ENCODE measurements at regions not wholly inside any gene's neighbourhood (a gene's known extent, or its start where the extent isn't known, plus 50 kb on each side); places are given as distances from the start of the nearest gene placed in this dataset.

- Histone ChIP-seq H3K9me3 (ENCODE audit: control insufficient read depth in 2 of 3, low read length in 3 of 3) (no peaks in the 10 kb centered on the region), H3K4me1 (ENCODE audit: control insufficient read depth in 2 of 2, insufficient read depth in 2 of 2, low read length in 2 of 2) (no peaks in the 10 kb centered on the region), H3K4me3 (ENCODE audit: low read length) (no peak overlapping the region), H3K27me3 (ENCODE audit: control insufficient read depth in 2 of 2, insufficient read depth in 2 of 2, low read length in 2 of 2) (no peaks in the 10 kb centered on the region), H3K36me3 (ENCODE audit: control insufficient read depth in 2 of 3, insufficient read depth in 3 of 3, low read length in 3 of 3) (no peaks in the 10 kb centered on the region), H3K27ac (ENCODE audit: low read depth, low read length) (no peak overlapping the region)
- ChIA-PET CTCF (interaction anchor here (1.0 kb wide), 1 partner anchor 13 kb away, joined by 3 read pairs; no protein-coding TSS in a partner anchor), POLR2A (no interaction called here)
- H3K9me3 Mint-ChIP-seq = no peaks in the 10 kb centered on the region
- intact Hi-C loops (cut with micrococcal nuclease) = no loop called here
- H3K27me3 Mint-ChIP-seq = peaks cover 0 to 42% (median 0%) of the 10 kb centered on the region in 5 donors
- ATAC-seq (no peak), DNase-seq (no peak)
- H3K4me1 Mint-ChIP-seq = peaks cover 0 to 8% (median 0%) of the 10 kb centered on the region in 7 donors
- no peaks in the 10 kb centered on the region for H3K36me3 Mint-ChIP-seq
- H3K4me3 Mint-ChIP-seq = no peak overlapping the region
- H3K27ac Mint-ChIP-seq = no peak overlapping the region
These were observed 198.1 kb upstream of the KRR1 start for GRCh38 chr12:75709503-75709902.

- no peak overlapping the region for H3K4me3 Mint-ChIP-seq
- intact Hi-C loops (cut with micrococcal nuclease) = no loop called here
- CTCF ChIA-PET = interaction anchor here (1.0 kb wide), 1 partner anchor 14 kb away, joined by 3 read pairs; no protein-coding TSS in a partner anchor
- no peaks in the 10 kb centered on the region for H3K27me3 ChIP-seq (ENCODE audit: control insufficient read depth in 2 of 2, insufficient read depth in 2 of 2, low read length in 2 of 2)
- H3K36me3 ChIP-seq (ENCODE audit: control insufficient read depth in 2 of 3, insufficient read depth in 3 of 3, low read length in 3 of 3) = no peaks in the 10 kb centered on the region
- no peaks in the 10 kb centered on the region for H3K9me3 Mint-ChIP-seq
- no peak overlapping the region for H3K27ac Mint-ChIP-seq
- no peak overlapping the region for H3K27ac ChIP-seq (ENCODE audit: low read depth, low read length)
- no peak overlapping the region for H3K4me3 ChIP-seq (ENCODE audit: low read length)
- peaks cover 0 to 40% (median 0%) of the 10 kb centered on the region in 5 donors for H3K27me3 Mint-ChIP-seq
- H3K36me3 Mint-ChIP-seq = no peaks in the 10 kb centered on the region
- ATAC-seq = no peak
- no peak for DNase-seq
- POLR2A ChIA-PET = no interaction called here
- no peaks in the 10 kb centered on the region for H3K9me3 ChIP-seq (ENCODE audit: control insufficient read depth in 2 of 3, low read length in 3 of 3)
- peaks cover 0 to 8% (median 0%) of the 10 kb centered on the region in 7 donors for H3K4me1 Mint-ChIP-seq
- no peaks in the 10 kb centered on the region for H3K4me1 ChIP-seq (ENCODE audit: control insufficient read depth in 2 of 2, insufficient read depth in 2 of 2, low read length in 2 of 2)
These were observed 197.4 kb upstream of the KRR1 start for GRCh38 chr12:75708802-75709201.

GRCh38 chr12:75707983-75708382 lies 196.6 kb upstream of the KRR1 start:
- DNase-seq (no peak), ATAC-seq (no peak)
- Histone ChIP-seq H3K27ac (ENCODE audit: low read depth, low read length) (no peak overlapping the region), H3K4me3 (ENCODE audit: low read length) (no peak overlapping the region), H3K4me1 (ENCODE audit: control insufficient read depth in 2 of 2, insufficient read depth in 2 of 2, low read length in 2 of 2) (no peaks in the 10 kb centered on the region), H3K27me3 (ENCODE audit: control insufficient read depth in 2 of 2, insufficient read depth in 2 of 2, low read length in 2 of 2) (no peaks in the 10 kb centered on the region), H3K36me3 (ENCODE audit: control insufficient read depth in 2 of 3, insufficient read depth in 3 of 3, low read length in 3 of 3) (no peaks in the 10 kb centered on the region), H3K9me3 (ENCODE audit: control insufficient read depth in 2 of 3, low read length in 3 of 3) (no peaks in the 10 kb centered on the region)
- peaks cover 0 to 34% (median 0%) of the 10 kb centered on the region in 5 donors for H3K27me3 Mint-ChIP-seq
- peaks cover 0 to 6% (median 4%) of the 10 kb centered on the region in 7 donors for H3K4me1 Mint-ChIP-seq
- H3K9me3 Mint-ChIP-seq = no peaks in the 10 kb centered on the region
- no peak overlapping the region for H3K27ac Mint-ChIP-seq
- no peak overlapping the region for H3K4me3 Mint-ChIP-seq
- POLR2A ChIA-PET = no interaction called here
- intact Hi-C loops (cut with micrococcal nuclease) = no loop called here
- H3K36me3 Mint-ChIP-seq = no peaks in the 10 kb centered on the region
- CTCF ChIA-PET = no interaction called here

GRCh38 chr12:75706786-75707605 lies 195.6 kb upstream of the KRR1 start:
- DNase-seq (no peak), ATAC-seq (no peak)
- no peaks in the 10 kb centered on the region for H3K36me3 Mint-ChIP-seq
- peaks cover 6 to 15% (median 9%) of the 10 kb centered on the region in 7 donors for H3K4me1 Mint-ChIP-seq
- Histone ChIP-seq H3K4me3 (ENCODE audit: low read length) (no peak overlapping the region), H3K27ac (ENCODE audit: low read depth, low read length) (no peak overlapping the region), H3K36me3 (ENCODE audit: control insufficient read depth in 2 of 3, insufficient read depth in 3 of 3, low read length in 3 of 3) (no peaks in the 10 kb centered on the region), H3K27me3 (ENCODE audit: control insufficient read depth in 2 of 2, insufficient read depth in 2 of 2, low read length in 2 of 2) (no peaks in the 10 kb centered on the region), H3K4me1 (ENCODE audit: control insufficient read depth in 2 of 2, insufficient read depth in 2 of 2, low read length in 2 of 2) (peaks cover 3% of the 10 kb centered on the region in 2 donors), H3K9me3 (ENCODE audit: control insufficient read depth in 2 of 3, low read length in 3 of 3) (no peaks in the 10 kb centered on the region)
- intact Hi-C loops (cut with micrococcal nuclease) = no loop called here
- H3K27me3 Mint-ChIP-seq = peaks cover 0 to 32% (median 0%) of the 10 kb centered on the region in 5 donors
- ChIA-PET POLR2A (no interaction called here), CTCF (no interaction called here)
- H3K9me3 Mint-ChIP-seq = no peaks in the 10 kb centered on the region
- H3K4me3 Mint-ChIP-seq = no peak overlapping the region
- H3K27ac Mint-ChIP-seq = no peak overlapping the region

- Mint-ChIP-seq H3K27me3 (peaks cover 0 to 27% (median 0%) of the 10 kb centered on the region in 5 donors), H3K4me3 (no peak overlapping the region), H3K9me3 (no peaks in the 10 kb centered on the region), H3K36me3 (no peaks in the 10 kb centered on the region), H3K27ac (no peak overlapping the region), H3K4me1 (peaks cover 8 to 21% (median 14%) of the 10 kb centered on the region in 7 donors)
- no peak overlapping the region for H3K27ac ChIP-seq (ENCODE audit: low read depth, low read length)
- no peaks in the 10 kb centered on the region for H3K36me3 ChIP-seq (ENCODE audit: control insufficient read depth in 2 of 3, insufficient read depth in 3 of 3, low read length in 3 of 3)
- ATAC-seq = no peak
- H3K9me3 ChIP-seq (ENCODE audit: control insufficient read depth in 2 of 3, low read length in 3 of 3) = no peaks in the 10 kb centered on the region
- H3K27me3 ChIP-seq (ENCODE audit: control insufficient read depth in 2 of 2, insufficient read depth in 2 of 2, low read length in 2 of 2) = no peaks in the 10 kb centered on the region
- H3K4me1 ChIP-seq (ENCODE audit: control insufficient read depth in 2 of 2, insufficient read depth in 2 of 2, low read length in 2 of 2) = peaks cover 6 to 7% of the 10 kb centered on the region in 2 donors
- intact Hi-C loops (cut with micrococcal nuclease) = no loop called here
- DNase-seq = no peak
- POLR2A ChIA-PET = no interaction called here
- CTCF ChIA-PET = no interaction called here
- H3K4me3 ChIP-seq (ENCODE audit: low read length) = no peak overlapping the region
These were observed 194.6 kb upstream of the KRR1 start for GRCh38 chr12:75705749-75706711.

GRCh38 chr12:75704664-75705063 lies 193.3 kb upstream of the KRR1 start:
- ATAC-seq (no peak), DNase-seq (no peak)
- Mint-ChIP-seq H3K4me3 (no peak overlapping the region), H3K36me3 (no peaks in the 10 kb centered on the region), H3K9me3 (no peaks in the 10 kb centered on the region), H3K27me3 (peaks cover 0 to 17% (median 0%) of the 10 kb centered on the region in 5 donors), H3K27ac (no peak overlapping the region), H3K4me1 (peaks cover 8 to 21% (median 14%) of the 10 kb centered on the region in 7 donors)
- no peak overlapping the region for H3K27ac ChIP-seq (ENCODE audit: low read depth, low read length)
- no peaks in the 10 kb centered on the region for H3K27me3 ChIP-seq (ENCODE audit: control insufficient read depth in 2 of 2, insufficient read depth in 2 of 2, low read length in 2 of 2)
- H3K4me3 ChIP-seq (ENCODE audit: low read length) = no peak overlapping the region
- intact Hi-C loops (cut with micrococcal nuclease) = no loop called here
- H3K36me3 ChIP-seq (ENCODE audit: control insufficient read depth in 2 of 3, insufficient read depth in 3 of 3, low read length in 3 of 3) = no peaks in the 10 kb centered on the region
- H3K4me1 ChIP-seq (ENCODE audit: control insufficient read depth in 2 of 2, insufficient read depth in 2 of 2, low read length in 2 of 2) = peaks cover 6 to 7% of the 10 kb centered on the region in 2 donors
- ChIA-PET CTCF (no interaction called here), POLR2A (no interaction called here)
- no peaks in the 10 kb centered on the region for H3K9me3 ChIP-seq (ENCODE audit: control insufficient read depth in 2 of 3, low read length in 3 of 3)

Data from naive thymus-derived CD4-positive, alpha-beta T cell (primary cell).